Calu3 (cell line): ENCODE measurements at regions not wholly inside any gene's neighbourhood (a gene's known extent, or its start where the extent isn't known, plus 50 kb on each side); places are given as distances from the start of the nearest gene placed in this dataset.

Experiments
- BruUV-seq: library from RNA; stranded (reverse); fragments of 400-500 nt; replicated peaks from 2 replicates; lab custom pipeline; 2021; lab: Mats Ljungman, UMichigan
- CTCF ChIA-PET: fragments of 300-600 bp; sonication (Branson Sonifier 250); formaldehyde crosslinking; loops from one replicate; lab custom pipeline; 2022; ENCODE audit warnings: antibody characterized with exemption; lab: Charles Lee
- DNase-seq: peaks from one replicate; pipeline ENCODE4 v3.0.0; 2022
- H3K27ac Mint-ChIP-seq: one replicate; pipeline ENCODE4 v1.8.0; 2022; ENCODE audit warnings: mixed read lengths; ENCODE audit not compliant: unreplicated experiment
- H3K27me3 Mint-ChIP-seq: one replicate; pipeline ENCODE4 v1.8.0; 2022; ENCODE audit warnings: mixed read lengths; ENCODE audit not compliant: unreplicated experiment
- H3K36me3 Mint-ChIP-seq: one replicate; pipeline ENCODE4 v1.8.0; 2022; ENCODE audit warnings: mild to moderate bottlenecking, moderate library complexity, mixed read lengths; ENCODE audit not compliant: insufficient read depth, unreplicated experiment
- H3K4me1 Mint-ChIP-seq: one replicate; pipeline ENCODE4 v1.8.0; 2022; ENCODE audit warnings: mild to moderate bottlenecking, low read depth, mixed read lengths; ENCODE audit not compliant: unreplicated experiment
- H3K4me3 Mint-ChIP-seq: one replicate; pipeline ENCODE4 v1.8.0; 2022; ENCODE audit warnings: mild to moderate bottlenecking, low read depth, moderate library complexity, mixed read lengths; ENCODE audit not compliant: unreplicated experiment
- H3K9me3 Mint-ChIP-seq: one replicate; pipeline ENCODE4 v1.8.0; 2022; ENCODE audit warnings: low read depth, mixed read lengths; ENCODE audit not compliant: unreplicated experiment
- CTCF ChIP-seq: fragments of 200-600 bp; IDR thresholded peaks from one replicate; pipeline ENCODE4 v1.8.0; 2022; ENCODE audit warnings: antibody characterized with exemption; ENCODE audit not compliant: unreplicated experiment
- intact Hi-C: fragments of 100-400 bp; cut with micrococcal nuclease; formaldehyde crosslinking; loops from one replicate; pipeline ENCODE4 v1.10.0; 2022; ENCODE audit not compliant: unreplicated experiment

GRCh38 chr1:219797009-219797408 lies 131.3 kb downstream of the SLC30A10 start:
- Mint-ChIP-seq H3K36me3 (no peaks in the 10 kb centered on the region), H3K9me3 (no peaks in the 10 kb centered on the region), H3K27me3 (peaks cover 18% of the 10 kb centered on the region), H3K27ac (no peak overlapping the region), H3K4me1 (no peaks in the 10 kb centered on the region), H3K4me3 (no peak overlapping the region)
- TF ChIP-seq CTCF = no peak
- CTCF ChIA-PET = interaction anchor here (1.2 kb wide), 1 partner anchor 222 kb away, joined by 4 read pairs; no protein-coding TSS in a partner anchor
- BruUV-seq = no TSS peak
- intact Hi-C loops = no loop called here
- DNase-seq = no peak

- no peak for DNase-seq
- peaks cover 18% of the 10 kb centered on the region for H3K27me3 Mint-ChIP-seq
- H3K9me3 Mint-ChIP-seq = no peaks in the 10 kb centered on the region
- no peak overlapping the region for H3K27ac Mint-ChIP-seq
- no peak for TF ChIP-seq CTCF
- H3K4me1 Mint-ChIP-seq = peaks cover 12% of the 10 kb centered on the region
- no TSS peak for BruUV-seq
- H3K4me3 Mint-ChIP-seq = no peak overlapping the region
- CTCF ChIA-PET = interaction anchor here (0.6 kb wide), 1 partner anchor 1378 kb away, joined by 6 read pairs; no protein-coding TSS in a partner anchor
- intact Hi-C loops = no loop called here
- no peaks in the 10 kb centered on the region for H3K36me3 Mint-ChIP-seq
These were observed 132.9 kb downstream of the SLC30A10 start for GRCh38 chr1:219795363-219795917.

GRCh38 chr1:219794085-219794743 lies 134.1 kb downstream of the SLC30A10 start:
- BruUV-seq = no TSS peak
- Mint-ChIP-seq H3K4me3 (no peak overlapping the region), H3K27me3 (peaks cover 18% of the 10 kb centered on the region), H3K9me3 (no peaks in the 10 kb centered on the region), H3K36me3 (no peaks in the 10 kb centered on the region), H3K4me1 (peaks cover 12% of the 10 kb centered on the region), H3K27ac (no peak overlapping the region)
- no peak for TF ChIP-seq CTCF
- intact Hi-C loops = no loop called here
- DNase-seq = no peak
- CTCF ChIA-PET = no interaction called here

- CTCF ChIA-PET = interaction anchor here (1.6 kb wide), 1 partner anchor 205 kb away, joined by 3 read pairs; no protein-coding TSS in a partner anchor
- TF ChIP-seq CTCF = no peak
- H3K27me3 Mint-ChIP-seq = peaks cover 18% of the 10 kb centered on the region
- H3K4me1 Mint-ChIP-seq = peaks cover 12% of the 10 kb centered on the region
- H3K27ac Mint-ChIP-seq = no peak overlapping the region
- no peaks in the 10 kb centered on the region for H3K9me3 Mint-ChIP-seq
- H3K36me3 Mint-ChIP-seq = no peaks in the 10 kb centered on the region
- intact Hi-C loops = no loop called here
- BruUV-seq = no TSS peak
- H3K4me3 Mint-ChIP-seq = no peak overlapping the region
- no peak for DNase-seq
These were observed 135.9 kb downstream of the SLC30A10 start for GRCh38 chr1:219792337-219793021.
